GM10266 (cell line): ENCODE measurements at regions not wholly inside any gene's neighbourhood (a gene's known extent, or its start where the extent isn't known, plus 50 kb on each side); places are given as distances from the start of the nearest gene placed in this dataset.

Experiments used
- DNase-seq: peaks from one replicate; pipeline ENCODE4 v3.0.0; 2012; ENCODE audit errors: extremely low spot score
- CTCF ChIP-seq: IDR thresholded peaks from 2 replicates; pipeline ENCODE4 v1.5.1; 2012; ENCODE audit warnings: mild to moderate bottlenecking, low read depth; ENCODE audit not compliant: control insufficient read depth, insufficient read depth; ENCODE audit errors: missing control alignments

GRCh38 chr7:51467384-51468017, 150.9 kb upstream of the COBL start:
- no peak for DNase-seq
- TF ChIP-seq CTCF, result no peak

DNA sequence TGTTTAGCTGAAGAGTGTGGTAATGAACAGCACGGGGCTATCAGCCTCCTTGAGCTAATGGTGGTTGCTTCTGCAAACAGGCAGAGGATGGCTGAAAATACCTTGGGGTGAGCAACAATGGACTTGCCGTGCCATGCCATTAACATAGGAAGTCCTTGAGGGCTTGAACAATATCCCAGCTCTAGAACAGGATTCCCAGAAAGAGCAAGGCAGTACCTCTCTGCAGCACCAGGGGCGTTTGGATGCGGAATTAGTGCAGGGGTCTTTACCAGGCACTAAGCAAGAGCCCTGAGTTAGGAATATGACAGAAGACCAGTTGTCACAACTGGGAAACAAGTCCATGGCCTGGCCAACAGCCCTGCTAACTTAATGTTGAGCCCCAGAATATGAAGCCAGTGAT, 143.2 kb upstream of the COBL start:
- DNase-seq, result no peak
- TF ChIP-seq CTCF, result no peak

DNA sequence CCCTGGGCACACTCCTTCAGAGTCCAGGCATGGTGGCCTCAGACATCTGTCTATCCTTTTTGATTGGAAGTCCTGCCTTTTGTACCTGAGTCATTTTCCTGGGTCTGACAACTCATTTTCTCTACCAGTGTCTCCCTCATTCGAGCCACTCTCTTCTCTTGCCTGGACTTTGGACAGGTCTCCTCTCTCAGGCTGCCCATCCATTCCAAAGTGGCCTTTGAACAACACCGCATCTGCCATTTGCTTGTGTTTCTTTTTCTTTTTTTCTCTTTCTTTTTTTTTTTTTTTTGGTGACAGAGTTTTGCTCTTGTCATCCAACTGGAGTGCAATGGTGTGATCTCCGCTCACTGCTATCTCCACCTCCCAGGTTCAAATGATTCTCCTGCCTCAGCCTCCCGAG, 142.1 kb upstream of the COBL start:
- no peak for TF ChIP-seq CTCF
- no peak for DNase-seq

DNA sequence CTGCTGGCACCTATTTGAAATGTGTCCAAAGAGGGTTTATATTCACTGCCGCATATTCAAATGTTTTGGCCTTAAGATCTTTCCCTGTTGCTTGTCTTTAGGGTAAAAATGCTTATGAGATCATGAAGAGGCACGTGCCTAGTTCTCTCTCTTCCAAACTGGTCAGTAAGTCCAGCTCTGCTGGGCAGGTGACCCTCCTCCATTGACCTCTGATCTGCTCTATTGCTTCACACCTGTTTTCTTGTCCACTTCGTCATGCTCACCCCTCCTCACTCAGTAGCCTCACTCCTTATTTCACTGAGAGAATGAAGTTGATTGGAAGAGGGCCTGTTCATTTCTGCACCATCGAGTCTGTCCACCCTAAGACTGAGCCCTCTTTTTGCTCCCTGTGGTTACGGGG, 140.5 kb upstream of the COBL start:
- TF ChIP-seq CTCF, result no peak
- DNase-seq, result no peak

DNA sequence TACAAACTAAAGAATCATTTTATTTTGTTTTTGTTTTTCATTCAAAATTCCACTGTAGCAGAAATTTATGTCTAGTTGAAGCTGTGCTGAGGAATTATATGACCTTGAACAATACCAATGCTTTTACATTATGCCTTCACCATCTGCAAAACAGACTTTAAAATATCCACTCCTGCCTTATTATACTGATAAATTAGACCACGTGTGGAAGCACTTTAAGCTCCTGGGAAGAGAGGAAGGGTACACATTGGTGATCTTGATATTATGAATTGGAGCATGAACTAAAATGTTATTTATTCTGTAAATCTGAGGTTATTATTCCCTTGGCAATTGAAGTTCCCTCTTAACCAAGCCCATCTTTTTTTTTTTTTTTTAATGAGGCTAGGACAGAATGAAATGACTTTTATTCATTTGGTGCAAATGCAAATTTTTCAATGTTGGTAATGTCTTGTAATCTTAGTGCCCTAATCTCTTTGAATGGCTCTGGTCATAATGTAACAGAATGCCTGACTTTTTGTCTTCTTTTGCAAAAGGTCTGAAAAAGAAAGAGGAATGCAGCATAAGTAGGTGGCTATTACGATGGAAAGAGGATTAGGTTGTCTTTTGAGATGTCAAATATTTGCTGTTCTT, 139.9 kb upstream of the COBL start:
- no peak for DNase-seq
- TF ChIP-seq CTCF, result no peak

GRCh38 chr7:51455948-51456347, 139.3 kb upstream of the COBL start:
- DNase-seq, result no peak
- no peak for TF ChIP-seq CTCF

- DNase-seq, result no peak
- no peak for TF ChIP-seq CTCF
These were observed 138.9 kb upstream of the COBL start for GRCh38 chr7:51455513-51455912.
